SHP77 (cell line): ENCODE measurements at regions not wholly inside any gene's neighbourhood (a gene's known extent, or its start where the extent isn't known, plus 50 kb on each side); places are given as distances from the start of the nearest gene placed in this dataset.
"Not testable (repeated sequence)": the region's sequence is repeated elsewhere in the genome, so short reads cannot be mapped to it uniquely, and the experiment has no call there.

Source experiments
- DNase-seq, 2 experiments: peaks; one replicate each; lab custom pipeline; 2025; lab: John Stamatoyannopoulos, UW

DNA sequence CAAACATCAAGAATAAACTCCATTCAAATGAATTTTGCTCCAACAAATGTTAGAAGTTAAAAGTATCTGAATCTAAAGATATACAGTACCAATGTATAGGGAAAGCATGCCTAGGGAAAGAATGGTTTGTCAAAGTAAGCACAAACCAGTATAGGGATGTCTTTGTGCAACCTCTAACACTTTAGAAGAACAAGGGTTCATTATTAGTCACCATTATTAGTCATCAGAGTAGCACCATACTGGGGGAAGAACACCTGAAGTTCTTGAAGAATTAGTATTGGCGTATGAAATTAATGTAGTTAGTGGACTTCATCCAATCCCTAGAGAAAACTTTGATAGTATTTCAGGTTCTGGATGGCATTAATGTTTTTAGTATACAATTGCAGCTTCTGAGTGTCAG is 943.7 kb downstream of the METTL15 start:
- DNase-seq = no peak

DNA sequence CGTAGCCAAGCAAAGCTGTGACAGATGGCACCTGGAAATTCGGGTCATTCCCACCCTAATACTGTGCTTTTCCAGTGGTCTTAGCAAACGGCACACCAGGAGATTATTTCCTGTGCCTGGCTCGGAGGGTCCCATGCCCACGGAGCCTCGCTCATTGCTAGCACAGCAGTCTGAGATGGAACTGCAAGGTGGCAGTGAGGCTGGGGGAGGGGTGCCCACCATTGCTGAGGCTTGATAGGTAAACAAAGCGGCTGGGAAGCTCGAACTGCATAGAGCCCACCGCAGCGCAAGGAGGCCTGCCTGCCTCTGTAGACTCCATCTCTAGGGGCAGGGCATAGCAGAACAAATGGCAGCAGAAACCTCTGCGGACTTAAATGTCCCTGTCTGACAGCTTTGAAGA is 942.8 kb downstream of the METTL15 start:
- DNase-seq = not testable (repeated sequence)

DNA sequence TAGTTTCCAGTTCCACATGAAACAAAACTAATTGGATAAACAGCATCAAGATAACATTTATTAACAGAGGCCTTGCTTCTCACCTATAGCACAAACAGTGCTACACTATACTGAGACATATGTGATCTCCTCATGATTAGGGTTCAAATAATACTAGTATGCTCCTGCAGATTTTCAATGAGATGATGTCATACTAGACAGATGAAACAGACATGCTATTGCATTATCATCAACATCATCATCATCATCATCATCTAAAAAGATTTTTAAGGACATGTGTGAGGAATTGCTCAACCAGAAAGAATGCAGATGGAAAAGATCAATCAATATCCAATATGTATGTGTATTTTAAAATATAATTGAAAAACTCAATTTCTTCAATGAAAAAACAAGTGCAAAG is 932.3 kb downstream of the METTL15 start:
- no peak for DNase-seq

- no peak for DNase-seq
These were observed 924.4 kb downstream of the METTL15 start for GRCh38 chr11:29032384-29033149.

- DNase-seq = no peak
These were observed 921.3 kb downstream of the METTL15 start for GRCh38 chr11:29029452-29029851.

GRCh38 chr11:29027436-29027835 is 919.2 kb downstream of the METTL15 start:
- no peak for DNase-seq

DNA sequence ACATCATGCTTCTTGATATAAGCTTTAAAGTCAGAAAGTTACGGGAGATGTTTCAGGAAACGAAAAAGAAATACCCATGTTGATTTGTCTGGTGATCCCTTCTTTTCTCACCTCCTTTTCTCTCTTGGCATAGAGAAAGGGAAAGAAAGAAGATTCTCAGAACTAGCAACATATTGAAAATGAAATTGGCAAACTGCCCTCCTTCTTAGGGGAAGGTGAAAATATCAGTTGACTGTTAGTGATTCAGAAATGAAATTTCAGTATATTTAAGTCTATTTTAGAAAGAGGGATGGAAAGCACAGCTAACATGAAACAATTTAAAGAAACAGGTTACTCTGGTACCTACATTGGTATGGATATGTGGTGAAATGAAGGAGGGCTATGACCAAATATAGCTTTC is 918.1 kb downstream of the METTL15 start:
- no peak for DNase-seq

DNA sequence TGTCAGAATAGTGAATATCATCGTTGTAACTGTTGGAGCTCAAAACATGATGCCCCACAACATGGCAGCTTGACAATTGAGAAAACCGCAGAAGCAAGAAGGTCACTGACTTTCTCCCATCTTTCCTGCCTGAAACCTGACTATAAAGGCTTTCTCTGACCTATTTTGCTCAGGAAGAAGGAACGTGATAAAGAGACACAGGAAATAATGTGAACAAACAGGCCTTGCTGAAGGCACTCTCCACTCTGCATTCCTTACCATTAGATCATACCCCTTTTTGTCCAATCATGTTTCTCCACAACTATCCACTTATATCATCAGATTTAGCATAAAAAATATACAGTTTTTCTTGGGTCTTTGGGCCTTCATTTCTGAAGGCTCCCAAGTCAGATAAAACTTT is 916.8 kb downstream of the METTL15 start:
- DNase-seq = no peak

DNA sequence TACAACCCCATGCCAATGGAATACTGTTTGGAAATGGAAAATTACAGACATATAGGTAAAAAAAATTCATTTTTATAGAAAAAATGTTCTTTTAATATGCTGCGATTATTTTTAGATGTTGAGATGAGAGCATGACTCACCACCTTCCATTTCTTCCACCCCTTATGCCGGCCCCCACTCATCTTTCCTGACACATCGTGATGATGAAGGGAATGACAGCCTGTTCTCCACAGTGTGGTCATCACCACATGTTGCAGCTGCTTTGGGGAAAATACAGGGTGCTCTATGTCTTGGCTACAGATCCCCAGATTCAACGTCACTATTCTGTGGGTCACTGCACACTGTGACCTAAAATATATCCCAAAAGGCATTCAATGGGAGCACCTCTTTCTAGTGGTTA is 916.2 kb downstream of the METTL15 start:
- DNase-seq = no peak

DNA sequence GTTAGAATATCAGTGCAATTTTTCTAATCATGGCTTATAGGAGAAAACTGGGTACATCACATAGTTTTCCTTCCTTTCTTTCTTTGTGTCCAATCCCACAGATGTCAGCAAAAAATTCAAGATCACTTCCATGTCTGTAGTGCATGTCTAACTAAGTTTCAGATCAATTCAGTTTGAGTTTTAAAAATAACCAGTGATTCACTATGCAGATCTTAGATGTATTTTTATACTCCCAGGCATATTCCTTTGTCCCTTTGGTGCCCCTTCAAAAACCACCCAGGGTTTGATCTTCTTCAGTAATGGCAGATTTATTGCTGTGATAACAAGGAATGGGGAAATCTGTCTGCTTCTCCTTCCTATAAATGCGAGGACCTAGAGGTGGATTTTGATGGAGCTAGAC is 915.6 kb downstream of the METTL15 start:
- DNase-seq = no peak

- DNase-seq = no peak
These were observed 914.5 kb downstream of the METTL15 start for GRCh38 chr11:29022676-29023075.

DNA sequence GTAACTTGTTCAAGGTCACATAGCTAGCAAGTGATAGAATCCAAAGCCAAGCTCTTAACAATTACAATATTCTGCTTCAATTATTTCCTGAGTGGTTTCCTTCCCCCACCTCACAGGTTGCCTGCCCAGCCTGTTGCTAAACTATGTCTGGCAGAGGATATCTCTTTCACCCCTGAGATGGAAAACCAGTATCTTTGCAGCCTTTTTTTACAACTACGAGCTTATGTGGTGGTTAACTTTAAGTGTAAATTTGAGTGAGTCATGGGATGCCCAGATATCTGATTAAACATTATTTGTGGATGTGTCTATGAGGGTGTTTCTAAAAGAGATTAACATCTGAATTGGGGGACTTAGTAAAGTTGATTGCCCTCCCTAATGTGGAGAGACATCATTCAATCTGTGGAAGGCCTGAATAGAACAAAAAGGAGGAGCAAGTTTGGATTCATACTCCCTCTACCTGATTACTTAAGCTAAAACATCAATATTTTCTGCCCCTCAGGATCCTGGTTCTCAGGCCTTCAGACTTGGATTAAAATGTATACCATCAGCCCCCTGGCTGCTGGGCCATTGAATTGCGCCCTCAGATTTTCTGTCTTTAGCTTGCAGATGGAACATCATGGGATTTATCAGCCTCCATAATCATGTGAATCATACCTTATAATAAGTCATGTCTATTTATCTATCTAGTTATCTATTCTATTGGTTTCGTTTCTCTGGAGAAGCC is 911.9 kb downstream of the METTL15 start:
- peak in 1 of 2 experiments; percentile 7 for DNase-seq

DNA sequence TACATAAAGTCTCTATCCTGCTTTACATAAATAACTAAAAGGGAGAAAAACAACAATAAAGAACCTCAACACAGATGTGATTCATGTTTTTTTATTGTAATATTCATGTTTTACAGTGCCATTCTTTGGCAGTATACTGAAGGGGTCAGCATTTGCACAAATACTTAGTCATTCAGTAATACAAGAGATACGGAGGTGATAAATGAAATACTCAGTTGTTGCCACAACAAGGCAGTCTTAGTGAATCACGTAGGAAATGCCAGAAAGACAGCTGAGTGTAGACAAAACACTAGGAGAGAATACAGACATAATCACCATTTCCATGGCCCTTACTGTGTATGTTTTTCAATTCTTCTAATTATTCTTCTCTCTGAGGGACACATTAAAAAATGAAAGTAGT is 910.4 kb downstream of the METTL15 start:
- DNase-seq = no peak

GRCh38 chr11:29017941-29018340 is 909.8 kb downstream of the METTL15 start:
- no peak for DNase-seq

- DNase-seq = no peak
These were observed 904.3 kb downstream of the METTL15 start for GRCh38 chr11:29012507-29012906.

- DNase-seq = no peak
These were observed 901.2 kb downstream of the METTL15 start for GRCh38 chr11:29009426-29009825.

- no peak for DNase-seq
These were observed 900.3 kb downstream of the METTL15 start for GRCh38 chr11:29008481-29008880.

- DNase-seq = no peak
These were observed 898.5 kb downstream of the METTL15 start for GRCh38 chr11:29006668-29007067.

DNA sequence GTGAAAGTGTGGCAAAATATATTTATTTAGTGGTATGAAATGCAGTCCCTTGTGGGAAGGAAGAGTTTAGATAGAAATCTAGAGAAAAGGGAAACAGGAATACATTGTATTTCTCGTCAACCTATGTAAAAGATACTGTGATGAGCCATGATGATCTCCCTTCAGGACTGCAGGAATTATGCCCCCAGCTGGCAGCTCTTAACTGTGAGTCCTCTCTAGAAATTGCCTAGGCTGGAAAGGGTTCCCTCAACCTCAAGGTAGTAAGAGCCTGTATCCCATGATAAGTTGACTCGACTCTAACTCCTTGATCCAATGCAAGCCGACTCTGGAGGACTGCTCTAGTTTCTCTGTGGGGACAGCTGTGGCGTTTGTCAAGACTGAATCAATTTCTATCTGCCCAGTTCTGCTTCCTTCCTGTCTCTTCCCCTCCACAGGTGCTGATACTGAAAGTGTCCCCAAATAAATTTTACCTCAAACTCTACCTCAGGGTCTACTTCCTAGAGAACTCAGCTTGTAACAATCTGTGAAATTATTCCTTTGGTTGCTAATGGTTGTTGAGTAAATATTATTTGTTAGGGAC is 897.3 kb downstream of the METTL15 start:
- DNase-seq = no peak

DNA sequence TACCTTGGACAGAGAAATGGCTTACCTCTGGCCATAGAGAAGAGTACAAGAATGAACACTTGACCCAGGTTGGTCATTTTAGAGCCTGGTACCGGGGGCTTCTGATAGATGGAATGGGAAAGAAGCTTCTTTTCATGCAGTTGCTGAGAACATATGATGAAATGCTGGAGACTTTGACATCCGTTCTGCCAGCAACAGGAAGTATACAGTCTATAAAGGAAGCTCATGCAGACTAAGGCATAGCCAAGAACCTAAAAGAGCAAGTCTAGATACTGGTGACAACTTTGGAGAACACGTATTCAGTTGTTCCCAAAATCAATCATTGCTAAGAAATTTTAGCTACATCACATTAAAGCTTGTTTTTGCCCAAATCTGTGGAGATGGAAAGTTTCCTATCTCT is 894.6 kb downstream of the METTL15 start:
- no peak for DNase-seq

GRCh38 chr11:28999620-29000019 is 891.4 kb downstream of the METTL15 start:
- DNase-seq = no peak

- DNase-seq = no peak
These were observed 884.8 kb downstream of the METTL15 start for GRCh38 chr11:28992996-28993395.

DNA sequence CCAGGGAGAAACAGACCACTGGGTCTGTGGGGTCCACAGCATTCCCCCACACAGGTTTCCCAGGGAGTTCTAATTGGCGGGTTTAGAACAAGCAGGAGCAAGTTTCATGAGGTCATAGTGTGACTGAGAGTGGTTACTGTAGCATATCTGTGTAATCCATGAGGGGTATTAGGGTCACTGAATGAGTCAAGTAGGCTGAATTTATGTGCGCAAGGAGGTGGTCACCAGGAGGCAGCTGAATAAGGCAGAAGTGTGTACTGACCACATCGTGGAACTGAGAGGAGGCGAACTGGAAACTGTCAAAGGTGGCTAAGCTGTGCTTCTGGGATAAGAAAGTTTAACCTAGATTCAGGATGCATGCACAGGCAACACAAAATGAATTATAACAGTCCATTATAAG is 876.0 kb downstream of the METTL15 start:
- no peak for DNase-seq
